ENCODE measurements at regions not wholly inside any gene's neighbourhood (a gene's known extent, or its start where the extent isn't known, plus 50 kb on each side); places are given as distances from the start of the nearest gene placed in this dataset.

- no peaks in the 10 kb centered on the region for H3K9me3 ChIP-seq
- H3K36me3 ChIP-seq, result no peaks in the 10 kb centered on the region
- no peaks in the 10 kb centered on the region for H3K4me1 ChIP-seq
- no peaks in the 10 kb centered on the region for H3K27me3 ChIP-seq
- H3K4me3 ChIP-seq, result no peak overlapping the region
- no peak for TF ChIP-seq CTCF (IDR thresholded peaks at IDR 0.05)
- no peak overlapping the region for H3K27ac ChIP-seq
- no peak for DNase-seq (ENCODE audit: low spot score)
Measured at GRCh38 chr22:26979294-26979693, 321.9 kb downstream of the MIAT start.

- H3K4me3 ChIP-seq, result no peak overlapping the region
- TF ChIP-seq CTCF (IDR thresholded peaks at IDR 0.05), result no peak
- no peak overlapping the region for H3K27ac ChIP-seq
- no peaks in the 10 kb centered on the region for H3K4me1 ChIP-seq
- no peaks in the 10 kb centered on the region for H3K36me3 ChIP-seq
- H3K27me3 ChIP-seq, result no peaks in the 10 kb centered on the region
- DNase-seq (ENCODE audit: low spot score), result no peak
- no peaks in the 10 kb centered on the region for H3K9me3 ChIP-seq
Measured at GRCh38 chr22:26981111-26981510, 323.7 kb downstream of the MIAT start.

- Histone ChIP-seq H3K27me3 (no peaks in the 10 kb centered on the region), H3K4me3 (no peak overlapping the region), H3K27ac (no peak overlapping the region), H3K36me3 (no peaks in the 10 kb centered on the region), H3K4me1 (no peaks in the 10 kb centered on the region), H3K9me3 (no peaks in the 10 kb centered on the region)
- DNase-seq (ENCODE audit: low spot score), result no peak
- TF ChIP-seq CTCF (IDR thresholded peaks at IDR 0.05), result no peak
Measured at GRCh38 chr22:26981541-26981940, 324.2 kb downstream of the MIAT start.

- no peaks in the 10 kb centered on the region for H3K27me3 ChIP-seq
- H3K9me3 ChIP-seq, result no peaks in the 10 kb centered on the region
- no peak for TF ChIP-seq CTCF (IDR thresholded peaks at IDR 0.05)
- no peak for DNase-seq (ENCODE audit: low spot score)
- H3K36me3 ChIP-seq, result no peaks in the 10 kb centered on the region
- H3K4me3 ChIP-seq, result no peak overlapping the region
- H3K4me1 ChIP-seq, result no peaks in the 10 kb centered on the region
- H3K27ac ChIP-seq, result no peak overlapping the region
Measured at GRCh38 chr22:26983311-26983710, 325.9 kb downstream of the MIAT start.

GRCh38 chr22:26985206-26985605 lies 327.8 kb downstream of the MIAT start:
- Histone ChIP-seq H3K36me3 (no peaks in the 10 kb centered on the region), H3K27ac (no peak overlapping the region), H3K4me3 (no peak overlapping the region), H3K9me3 (no peaks in the 10 kb centered on the region), H3K4me1 (no peaks in the 10 kb centered on the region), H3K27me3 (no peaks in the 10 kb centered on the region)
- DNase-seq (ENCODE audit: low spot score), result no peak
- TF ChIP-seq CTCF (IDR thresholded peaks at IDR 0.05), result no peak

GRCh38 chr22:26985931-26986782 lies 328.8 kb downstream of the MIAT start:
- no peaks in the 10 kb centered on the region for H3K27me3 ChIP-seq
- TF ChIP-seq CTCF (IDR thresholded peaks at IDR 0.05), result no peak
- H3K36me3 ChIP-seq, result no peaks in the 10 kb centered on the region
- H3K4me3 ChIP-seq, result no peak overlapping the region
- H3K9me3 ChIP-seq, result no peaks in the 10 kb centered on the region
- no peaks in the 10 kb centered on the region for H3K4me1 ChIP-seq
- no peak for DNase-seq (ENCODE audit: low spot score)
- no peak overlapping the region for H3K27ac ChIP-seq

Data from right atrium auricular region (tissue), 2 donors.